ENCODE measurements at regions not wholly inside any gene's neighbourhood (a gene's known extent, or its start where the extent isn't known, plus 50 kb on each side); places are given as distances from the start of the nearest gene placed in this dataset.

- Mint-ChIP-seq H3K36me3 (ENCODE audit: low read depth) (no peaks in the 10 kb centered on the region), H3K27me3 (no peaks in the 10 kb centered on the region), H3K4me1 (no peaks in the 10 kb centered on the region), H3K4me3 (no peak overlapping the region), H3K27ac (no peak overlapping the region), H3K9me3 (ENCODE audit: low read depth) (peaks cover 14% of the 10 kb centered on the region)
- intact Hi-C loops (cut with DNase I, micrococcal nuclease): no loop called here
- ChIA-PET CTCF (no interaction called here), POLR2A (no interaction called here)
- DNase-seq: no peak
- no peak for ATAC-seq
Observed at GRCh38 chr18:33517950-33518349, 60.1 kb upstream of the ASXL3 start.

- Mint-ChIP-seq H3K27ac (no peak overlapping the region), H3K36me3 (ENCODE audit: low read depth) (no peaks in the 10 kb centered on the region), H3K9me3 (ENCODE audit: low read depth) (peaks cover 25% of the 10 kb centered on the region), H3K4me1 (no peaks in the 10 kb centered on the region), H3K4me3 (no peak overlapping the region), H3K27me3 (no peaks in the 10 kb centered on the region)
- intact Hi-C loops (cut with DNase I, micrococcal nuclease): no loop called here
- POLR2A ChIA-PET: no interaction called here
- CTCF ChIA-PET: no interaction called here
- ATAC-seq: no peak
- DNase-seq: no peak
Observed at GRCh38 chr18:33513027-33513426, 65.0 kb upstream of the ASXL3 start.

- ChIA-PET CTCF (interaction anchor here (0.6 kb wide), 1 partner anchor 565 kb away, joined by 3 read pairs; no protein-coding TSS in a partner anchor), POLR2A (no interaction called here)
- H3K4me1 Mint-ChIP-seq: no peaks in the 10 kb centered on the region
- H3K4me3 Mint-ChIP-seq: no peak overlapping the region
- H3K27ac Mint-ChIP-seq: no peak overlapping the region
- peaks cover 10% of the 10 kb centered on the region for H3K9me3 Mint-ChIP-seq (ENCODE audit: low read depth)
- no peaks in the 10 kb centered on the region for H3K27me3 Mint-ChIP-seq
- no peaks in the 10 kb centered on the region for H3K36me3 Mint-ChIP-seq (ENCODE audit: low read depth)
- DNase-seq (no peak), ATAC-seq (no peak)
- intact Hi-C loops (cut with DNase I, micrococcal nuclease): loop anchor here in 1 of 2 experiments (10.0 kb wide), 1 partner anchor 62 kb away; the partner anchor contains the start of gene CCDC178
Observed at GRCh38 chr18:33507019-33507418, 66.5 kb upstream of the CCDC178 start.

GRCh38 chr18:33505798-33506197 is 65.3 kb upstream of the CCDC178 start:
- intact Hi-C loops (cut with DNase I, micrococcal nuclease): loop anchor here in 1 of 2 experiments (10.0 kb wide), 1 partner anchor 61 kb away; the partner anchor contains the start of gene CCDC178
- ChIA-PET CTCF (interaction anchor here (0.6 to 1.0 kb wide), 2 partner anchors 38 to 322 kb away, joined by 3 to 4 read pairs; no protein-coding TSS in a partner anchor), POLR2A (no interaction called here)
- Mint-ChIP-seq H3K36me3 (ENCODE audit: low read depth) (no peaks in the 10 kb centered on the region), H3K4me1 (no peaks in the 10 kb centered on the region), H3K27ac (no peak overlapping the region), H3K27me3 (no peaks in the 10 kb centered on the region), H3K4me3 (no peak overlapping the region), H3K9me3 (ENCODE audit: low read depth) (peaks cover 1% of the 10 kb centered on the region)
- DNase-seq (no peak), ATAC-seq (no peak)

GRCh38 chr18:33505297-33505696 is 64.8 kb upstream of the CCDC178 start:
- no peak for ATAC-seq
- intact Hi-C loops (cut with DNase I, micrococcal nuclease): loop anchor here in 1 of 2 experiments (10.0 kb wide), 1 partner anchor 60 kb away; the partner anchor contains the start of gene CCDC178
- ChIA-PET CTCF (interaction anchor here (0.6 to 1.0 kb wide), 2 partner anchors 37 to 323 kb away, joined by 3 to 4 read pairs; no protein-coding TSS in a partner anchor), POLR2A (no interaction called here)
- no peak overlapping the region for H3K4me3 Mint-ChIP-seq
- DNase-seq: no peak
- no peaks in the 10 kb centered on the region for H3K27me3 Mint-ChIP-seq
- H3K9me3 Mint-ChIP-seq (ENCODE audit: low read depth): peaks cover 1% of the 10 kb centered on the region
- no peaks in the 10 kb centered on the region for H3K4me1 Mint-ChIP-seq
- H3K36me3 Mint-ChIP-seq (ENCODE audit: low read depth): no peaks in the 10 kb centered on the region
- H3K27ac Mint-ChIP-seq: no peak overlapping the region

- no peak overlapping the region for H3K27ac Mint-ChIP-seq
- ChIA-PET CTCF (interaction anchor here (1.0 kb wide), 1 partner anchor 104 kb away, joined by 3 read pairs; no protein-coding TSS in a partner anchor), POLR2A (no interaction called here)
- no peak overlapping the region for H3K4me3 Mint-ChIP-seq
- no peaks in the 10 kb centered on the region for H3K36me3 Mint-ChIP-seq (ENCODE audit: low read depth)
- no peaks in the 10 kb centered on the region for H3K27me3 Mint-ChIP-seq
- no peaks in the 10 kb centered on the region for H3K4me1 Mint-ChIP-seq
- H3K9me3 Mint-ChIP-seq (ENCODE audit: low read depth): no peaks in the 10 kb centered on the region
- no peak for ATAC-seq
- intact Hi-C loops (cut with DNase I, micrococcal nuclease): loop anchor here in 1 of 2 experiments (5.0 kb wide), 1 partner anchor 263 kb away; no protein-coding TSS in a partner anchor
- no peak for DNase-seq
Observed at GRCh38 chr18:33495278-33495677, 54.8 kb upstream of the CCDC178 start.

All from activated CD4-positive, alpha-beta T cell treated with anti-CD3 and anti-CD28 coated beads for 36 hours (primary cell).